ENCODE measurements at regions not wholly inside any gene's neighbourhood (a gene's known extent, or its start where the extent isn't known, plus 50 kb on each side); places are given as distances from the start of the nearest gene placed in this dataset.
"Not testable (repeated sequence)": the region's sequence is repeated elsewhere in the genome, so short reads cannot be mapped to it uniquely, and the experiment has no call there.

GRCh38 chr7:125257617-125258016 lies 328.0 kb upstream of the POT1 start:
- FAIRE-seq: no peak
- DNase-seq (ENCODE audit: insufficient read length, low spot score): no peak
- no peak for TF ChIP-seq POLR2A (IDR thresholded peaks at IDR 0.05; ENCODE audit: low read depth, low read length)

- FAIRE-seq (no peak), DNase-seq (ENCODE audit: insufficient read length, low spot score) (no peak)
- TF ChIP-seq POLR2A (IDR thresholded peaks at IDR 0.05; ENCODE audit: low read depth, low read length): no peak
These were observed 326.8 kb upstream of the POT1 start for GRCh38 chr7:125256446-125256845.

DNA sequence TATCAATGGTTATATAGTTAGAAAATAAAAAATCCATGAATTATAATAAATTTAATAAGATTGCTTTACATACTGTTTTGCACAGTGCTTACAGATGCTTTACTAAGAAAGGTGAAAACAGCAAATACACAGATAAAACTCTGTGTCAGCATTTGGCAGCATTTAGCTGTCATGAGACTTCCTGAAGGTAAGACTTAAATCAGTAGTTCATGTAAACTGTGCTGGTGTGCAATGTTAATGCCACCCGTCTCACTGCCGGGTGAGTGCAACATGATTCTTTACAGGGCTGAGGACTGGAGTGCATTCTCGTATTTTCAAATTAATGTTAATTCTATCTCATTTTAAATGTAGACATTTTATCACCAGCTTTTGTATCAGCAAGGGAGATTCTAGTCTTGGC lies 326.2 kb upstream of the POT1 start:
- no peak for TF ChIP-seq POLR2A (IDR thresholded peaks at IDR 0.05; ENCODE audit: low read depth, low read length)
- DNase-seq (ENCODE audit: insufficient read length, low spot score) (no peak), FAIRE-seq (no peak)

- DNase-seq (ENCODE audit: insufficient read length, low spot score) (no peak), FAIRE-seq (no peak)
- no peak for TF ChIP-seq POLR2A (IDR thresholded peaks at IDR 0.05; ENCODE audit: low read depth, low read length)
These were observed 324.9 kb upstream of the POT1 start for GRCh38 chr7:125254566-125254965.

DNA sequence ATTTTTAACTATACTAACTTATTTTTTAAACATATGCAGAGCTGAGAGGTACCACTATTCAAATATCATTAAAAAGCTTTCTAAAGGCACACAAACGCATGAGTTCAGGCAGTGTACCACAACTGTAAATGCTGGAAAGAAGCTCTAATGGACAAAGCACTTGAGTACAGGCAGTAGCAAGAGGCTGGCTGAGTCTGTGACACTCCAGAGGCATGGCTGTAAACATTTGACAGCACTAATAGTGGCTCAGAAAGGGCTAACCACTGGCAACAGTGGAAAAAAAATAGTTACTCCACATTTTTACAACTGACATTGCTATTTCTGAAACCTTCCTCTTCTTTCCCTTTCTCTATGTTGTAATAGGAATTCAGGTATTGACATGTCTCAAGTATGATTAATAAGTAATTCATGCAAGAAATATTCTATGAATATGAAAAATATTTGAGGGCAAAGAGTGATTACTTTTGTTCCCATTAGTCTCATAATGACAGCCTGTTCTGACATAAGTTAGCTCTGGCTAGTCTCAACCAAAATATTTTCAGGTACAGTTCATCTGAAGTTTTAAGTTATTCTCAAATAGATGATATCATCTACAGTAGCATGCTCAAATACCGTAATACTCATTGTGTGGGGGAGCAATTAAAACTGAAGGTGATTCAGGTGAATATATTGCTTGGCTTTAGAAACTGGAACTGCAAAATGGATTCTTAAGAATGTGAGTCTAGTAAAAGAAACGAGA lies 324.0 kb upstream of the POT1 start:
- FAIRE-seq (no peak), DNase-seq (ENCODE audit: insufficient read length, low spot score) (no peak)
- no peak for TF ChIP-seq POLR2A (IDR thresholded peaks at IDR 0.05; ENCODE audit: low read depth, low read length)

- TF ChIP-seq POLR2A (IDR thresholded peaks at IDR 0.05; ENCODE audit: low read depth, low read length): no peak
- DNase-seq (ENCODE audit: insufficient read length, low spot score): no peak
- no peak for FAIRE-seq
These were observed 318.0 kb upstream of the POT1 start for GRCh38 chr7:125247514-125248098.

- no peak for TF ChIP-seq POLR2A (IDR thresholded peaks at IDR 0.05; ENCODE audit: low read depth, low read length)
- DNase-seq (ENCODE audit: insufficient read length, low spot score) (no peak), FAIRE-seq (no peak)
These were observed 317.1 kb upstream of the POT1 start for GRCh38 chr7:125246706-125247105.

DNA sequence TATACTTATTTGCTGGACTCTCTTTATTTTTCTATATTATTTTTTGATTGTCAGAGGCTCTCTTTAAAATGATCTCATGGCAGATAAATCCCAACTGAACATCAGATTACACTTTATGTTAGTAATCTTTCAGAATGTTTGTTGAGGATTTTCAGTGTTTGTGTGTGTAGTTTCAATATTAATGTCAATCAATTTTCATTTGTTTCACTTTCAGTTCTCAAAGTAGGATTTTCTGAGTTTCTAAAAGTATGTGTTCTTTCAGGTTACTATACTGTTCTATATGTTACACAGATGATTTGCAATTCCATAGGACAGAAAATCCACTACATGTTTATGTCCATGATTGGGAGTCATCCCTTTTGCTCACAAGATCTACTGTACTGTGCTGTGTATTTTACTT lies 311.9 kb upstream of the POT1 start:
- DNase-seq (ENCODE audit: insufficient read length, low spot score): no peak
- FAIRE-seq: no peak
- no peak for TF ChIP-seq POLR2A (IDR thresholded peaks at IDR 0.05; ENCODE audit: low read depth, low read length)

DNA sequence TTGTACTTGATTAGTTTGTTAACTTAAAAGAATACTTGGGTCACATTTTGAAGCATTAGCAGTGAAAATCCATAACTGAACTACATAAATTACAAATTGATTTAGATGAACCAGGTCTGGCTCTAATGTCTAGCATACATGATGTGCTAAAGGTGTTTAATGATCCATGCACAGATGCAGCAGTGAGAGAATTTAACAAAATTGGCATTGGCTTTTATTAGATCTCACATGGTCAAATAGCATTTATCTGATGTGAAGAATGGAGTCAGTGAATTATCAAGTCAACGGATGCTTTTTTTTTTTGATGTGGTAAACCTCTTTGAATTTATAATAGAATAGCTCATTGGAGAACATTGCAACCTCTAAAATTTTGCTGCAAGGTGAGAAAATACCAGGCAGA lies 293.0 kb upstream of the POT1 start:
- no peak for DNase-seq (ENCODE audit: insufficient read length, low spot score)
- no peak for FAIRE-seq
- no peak for TF ChIP-seq POLR2A (IDR thresholded peaks at IDR 0.05; ENCODE audit: low read depth, low read length)

- FAIRE-seq (no peak), DNase-seq (ENCODE audit: insufficient read length, low spot score) (no peak)
- no peak for TF ChIP-seq POLR2A (IDR thresholded peaks at IDR 0.05; ENCODE audit: low read depth, low read length)
These were observed 288.5 kb upstream of the POT1 start for GRCh38 chr7:125218076-125218475.

DNA sequence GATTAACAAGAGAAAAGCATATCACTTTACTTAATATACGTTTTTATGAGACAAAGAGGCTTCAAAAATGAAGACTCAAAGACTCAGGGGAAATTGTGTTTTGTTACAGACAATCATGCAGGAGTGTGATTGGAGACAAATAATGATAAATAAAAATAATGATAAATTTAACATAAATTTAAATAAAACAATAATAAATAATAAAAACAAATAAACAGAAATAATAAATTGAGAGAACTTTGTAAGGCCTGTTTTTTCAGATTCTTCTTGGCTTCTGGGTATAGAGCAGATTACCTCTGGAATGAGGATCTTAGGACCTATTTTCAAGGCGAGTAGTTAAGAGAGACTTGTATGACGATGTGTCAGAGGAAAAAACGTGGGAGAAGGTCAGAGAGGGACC lies 271.4 kb upstream of the POT1 start:
- DNase-seq (ENCODE audit: insufficient read length, low spot score) (no peak), FAIRE-seq (no peak)
- TF ChIP-seq POLR2A (IDR thresholded peaks at IDR 0.05; ENCODE audit: low read depth, low read length): no peak

DNA sequence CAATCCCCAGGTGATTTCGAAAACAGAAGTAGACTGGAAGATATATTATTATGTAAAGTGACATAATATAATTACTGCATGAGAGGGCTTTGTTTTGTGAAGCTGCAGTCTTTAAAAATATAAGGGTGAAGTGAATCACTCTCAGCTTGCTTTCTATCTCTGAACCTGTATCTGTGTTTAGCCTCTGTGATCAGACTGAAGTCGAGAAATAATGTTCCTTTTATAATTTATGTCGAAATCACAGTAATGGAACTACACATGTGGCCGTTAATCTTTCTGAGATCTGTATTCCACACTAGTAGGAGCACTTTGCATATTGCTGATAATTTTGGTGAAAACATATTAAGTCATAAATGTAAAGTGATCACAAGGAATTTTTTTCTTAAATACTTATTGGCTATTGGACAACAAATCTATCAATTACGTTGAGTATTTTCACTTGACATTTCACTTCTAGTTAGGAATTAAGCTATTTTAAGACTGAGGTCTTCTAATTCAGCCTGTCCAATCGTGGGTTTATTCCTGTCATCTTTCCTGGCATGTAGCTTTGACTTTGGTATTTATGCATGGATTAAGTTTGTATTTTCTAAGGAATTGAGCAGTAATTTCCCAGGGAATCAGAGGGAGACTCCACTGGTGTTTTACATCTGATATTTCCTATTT lies 268.2 kb upstream of the POT1 start:
- FAIRE-seq (no peak), DNase-seq (ENCODE audit: insufficient read length, low spot score) (no peak)
- TF ChIP-seq POLR2A (IDR thresholded peaks at IDR 0.05; ENCODE audit: low read depth, low read length): no peak

- FAIRE-seq: peak; percentile 38
- TF ChIP-seq POLR2A (IDR thresholded peaks at IDR 0.05; ENCODE audit: low read depth, low read length): no peak
- DNase-seq (ENCODE audit: insufficient read length, low spot score): no peak
These were observed 265.5 kb upstream of the POT1 start for GRCh38 chr7:125195156-125195555.

- no peak for TF ChIP-seq POLR2A (IDR thresholded peaks at IDR 0.05; ENCODE audit: low read depth, low read length)
- FAIRE-seq (no peak), DNase-seq (ENCODE audit: insufficient read length, low spot score) (no peak)
These were observed 263.6 kb upstream of the POT1 start for GRCh38 chr7:125193263-125193662.

DNA sequence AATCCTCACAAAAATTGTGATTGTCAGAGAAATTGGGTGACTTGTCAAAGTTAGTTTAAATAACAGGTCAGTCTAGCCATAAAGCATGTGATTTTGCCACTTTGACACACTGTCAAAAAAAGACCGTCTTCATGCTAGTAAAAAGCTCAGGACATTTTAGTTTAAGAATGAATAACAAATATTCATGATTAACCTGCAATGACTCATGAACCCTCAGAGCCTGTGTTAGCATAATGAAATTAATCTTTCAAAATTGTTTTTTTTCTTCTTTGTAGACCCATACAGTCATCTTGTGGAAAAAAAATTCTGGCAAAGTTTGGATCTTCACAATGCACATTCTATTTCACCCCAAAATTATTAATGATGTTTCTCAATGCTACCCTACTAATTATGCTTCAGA lies 255.2 kb upstream of the POT1 start:
- FAIRE-seq (no peak), DNase-seq (ENCODE audit: insufficient read length, low spot score) (no peak)
- no peak for TF ChIP-seq POLR2A (IDR thresholded peaks at IDR 0.05; ENCODE audit: low read depth, low read length)

DNA sequence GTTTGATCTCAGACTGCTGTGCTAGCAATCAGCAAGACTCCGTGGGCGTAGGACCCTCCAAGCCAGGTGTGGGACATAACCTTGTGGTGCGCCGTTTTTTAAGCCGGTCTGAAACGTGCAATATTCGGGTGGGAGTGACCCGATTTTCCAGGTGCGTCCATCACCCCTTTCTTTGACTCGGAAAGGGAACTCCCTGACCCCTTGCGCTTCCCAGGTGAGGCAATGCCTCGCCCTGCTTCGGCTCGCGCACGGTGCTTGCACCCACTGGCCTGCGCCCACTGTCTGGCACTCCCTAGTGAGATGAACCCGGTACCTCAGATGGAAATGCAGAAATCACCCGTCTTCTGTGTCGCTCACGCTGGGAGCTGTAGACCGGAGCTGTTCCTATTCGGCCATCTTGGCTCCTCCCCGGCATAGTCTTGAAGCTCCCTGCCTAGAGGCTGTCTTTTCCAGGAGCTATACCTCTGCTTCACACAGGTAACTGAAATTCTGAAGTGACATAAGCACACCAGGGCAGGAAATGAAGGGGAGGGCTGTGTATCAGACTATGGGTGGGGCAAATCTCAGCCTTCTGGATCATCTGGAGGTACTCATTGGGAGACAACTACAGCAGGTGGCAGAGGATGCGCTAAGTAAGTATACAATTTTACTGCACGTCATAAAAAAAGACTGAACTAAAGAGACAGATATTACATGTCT lies 252.1 kb upstream of the POT1 start:
- not testable (repeated sequence) for FAIRE-seq; DNase-seq (ENCODE audit: insufficient read length, low spot score)
